HFFc6 (cell line): ENCODE measurements at regions not wholly inside any gene's neighbourhood (a gene's known extent, or its start where the extent isn't known, plus 50 kb on each side); places are given as distances from the start of the nearest gene placed in this dataset.
A peak's percentile ranks its signal among the peaks of the same experiment; 100 is the strongest.
"Not testable (repeated sequence)": the region's sequence is repeated elsewhere in the genome, so short reads cannot be mapped to it uniquely, and the experiment has no call there.

Experiments used
- DNase-seq: peaks from one replicate; pipeline ENCODE4 v3.0.0-alpha.2; 2018
- H3K27ac Mint-ChIP-seq: 2 replicates; pipeline ENCODE4 v1.8.0; 2020; ENCODE audit warnings: mild to moderate bottlenecking, mixed read lengths
- H3K27me3 Mint-ChIP-seq: 2 replicates; pipeline ENCODE4 v1.8.0; 2021; ENCODE audit warnings: mild to moderate bottlenecking, moderate library complexity, mixed read lengths; ENCODE audit not compliant: insufficient read depth
- H3K36me3 Mint-ChIP-seq: 2 replicates; pipeline ENCODE4 v1.8.0; 2021; ENCODE audit warnings: low read depth, mixed read lengths
- H3K4me1 Mint-ChIP-seq: 2 replicates; pipeline ENCODE4 v1.8.0; 2020; ENCODE audit warnings: low read depth, mixed read lengths
- H3K4me3 Mint-ChIP-seq: 2 replicates; pipeline ENCODE4 v1.8.0; 2020; ENCODE audit warnings: mild to moderate bottlenecking, moderate library complexity, mixed read lengths
- H3K9me3 Mint-ChIP-seq: 2 replicates; pipeline ENCODE4 v1.8.0; 2020; ENCODE audit warnings: mild to moderate bottlenecking, mixed read lengths
- TF ChIP-seq, protein P1 (sequence below): fragments of 200-600 bp; sonication (generic); IDR thresholded peaks from 2 replicates; pipeline ENCODE4 v1.5.0; 2021; ENCODE audit warnings: antibody characterized with exemption, mild to moderate bottlenecking

DNA sequence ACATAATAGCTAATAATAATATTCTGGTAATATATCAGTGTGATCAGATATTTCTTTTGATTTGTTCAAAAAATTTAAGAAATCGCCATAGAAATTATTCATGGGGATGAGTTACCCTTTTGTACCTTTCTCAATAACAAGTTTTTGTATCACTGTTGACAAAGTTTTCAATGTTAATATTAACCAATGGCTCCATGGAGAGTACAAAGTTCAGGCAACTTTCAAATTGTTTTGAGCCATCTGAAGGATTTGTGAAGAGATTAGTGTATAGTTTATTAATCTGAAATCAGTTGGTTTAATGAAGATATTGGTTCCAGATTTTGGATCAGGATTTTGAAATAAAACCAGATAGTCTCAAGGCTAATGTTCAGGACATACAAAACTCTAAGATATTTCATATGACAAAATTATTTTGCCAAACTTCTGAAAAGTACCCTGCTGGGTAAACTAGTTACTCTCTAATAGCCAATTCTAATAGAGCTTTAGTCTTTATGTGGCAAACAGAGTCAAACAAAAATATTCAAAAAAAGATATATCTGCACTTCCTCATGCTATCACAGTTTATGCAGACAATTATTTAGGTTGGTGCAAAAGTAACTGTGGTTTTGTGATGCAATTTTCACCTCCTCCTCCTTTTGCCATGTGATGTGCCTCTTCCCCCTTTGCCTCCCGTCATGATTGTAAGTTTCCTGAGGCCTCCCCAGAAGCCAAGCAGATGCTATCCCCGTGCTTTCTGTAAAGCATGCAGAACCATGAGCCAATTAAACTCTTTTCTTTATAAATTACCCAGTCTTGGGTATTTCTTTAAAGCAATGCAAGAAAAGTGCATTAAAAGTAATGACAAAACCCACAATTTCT lies 1105.0 kb downstream of the PLA2G4A start:
- peaks cover 4% of the 10 kb centered on the region; the same call in 1 of the 2 replicates for H3K36me3 Mint-ChIP-seq
- no peak overlapping the region for H3K27ac Mint-ChIP-seq

GRCh38 chr1:187936667-187937066 lies 1107.9 kb downstream of the PLA2G4A start:
- Mint-ChIP-seq H3K27ac (no peak overlapping the region), H3K9me3 (no peaks in the 10 kb centered on the region), H3K27me3 (no peaks in the 10 kb centered on the region), H3K4me3 (no peak overlapping the region), H3K4me1 (peaks cover 5% of the 10 kb centered on the region; the same call in 1 of the 2 replicates), H3K36me3 (peaks cover 4% of the 10 kb centered on the region; the same call in 1 of the 2 replicates)
- no peak for DNase-seq
- TF ChIP-seq, protein P1, sequence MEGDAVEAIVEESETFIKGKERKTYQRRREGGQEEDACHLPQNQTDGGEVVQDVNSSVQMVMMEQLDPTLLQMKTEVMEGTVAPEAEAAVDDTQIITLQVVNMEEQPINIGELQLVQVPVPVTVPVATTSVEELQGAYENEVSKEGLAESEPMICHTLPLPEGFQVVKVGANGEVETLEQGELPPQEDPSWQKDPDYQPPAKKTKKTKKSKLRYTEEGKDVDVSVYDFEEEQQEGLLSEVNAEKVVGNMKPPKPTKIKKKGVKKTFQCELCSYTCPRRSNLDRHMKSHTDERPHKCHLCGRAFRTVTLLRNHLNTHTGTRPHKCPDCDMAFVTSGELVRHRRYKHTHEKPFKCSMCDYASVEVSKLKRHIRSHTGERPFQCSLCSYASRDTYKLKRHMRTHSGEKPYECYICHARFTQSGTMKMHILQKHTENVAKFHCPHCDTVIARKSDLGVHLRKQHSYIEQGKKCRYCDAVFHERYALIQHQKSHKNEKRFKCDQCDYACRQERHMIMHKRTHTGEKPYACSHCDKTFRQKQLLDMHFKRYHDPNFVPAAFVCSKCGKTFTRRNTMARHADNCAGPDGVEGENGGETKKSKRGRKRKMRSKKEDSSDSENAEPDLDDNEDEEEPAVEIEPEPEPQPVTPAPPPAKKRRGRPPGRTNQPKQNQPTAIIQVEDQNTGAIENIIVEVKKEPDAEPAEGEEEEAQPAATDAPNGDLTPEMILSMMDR, result no peak

More for the DNA sequence above, 1105.0 kb downstream of the PLA2G4A start:
- no peak for DNase-seq
- Mint-ChIP-seq H3K4me3 (no peak overlapping the region), H3K9me3 (no peaks in the 10 kb centered on the region), H3K27me3 (no peaks in the 10 kb centered on the region), H3K4me1 (peaks cover 8% of the 10 kb centered on the region; the same call in 1 of the 2 replicates)
- TF ChIP-seq, protein P1, result no peak

DNA sequence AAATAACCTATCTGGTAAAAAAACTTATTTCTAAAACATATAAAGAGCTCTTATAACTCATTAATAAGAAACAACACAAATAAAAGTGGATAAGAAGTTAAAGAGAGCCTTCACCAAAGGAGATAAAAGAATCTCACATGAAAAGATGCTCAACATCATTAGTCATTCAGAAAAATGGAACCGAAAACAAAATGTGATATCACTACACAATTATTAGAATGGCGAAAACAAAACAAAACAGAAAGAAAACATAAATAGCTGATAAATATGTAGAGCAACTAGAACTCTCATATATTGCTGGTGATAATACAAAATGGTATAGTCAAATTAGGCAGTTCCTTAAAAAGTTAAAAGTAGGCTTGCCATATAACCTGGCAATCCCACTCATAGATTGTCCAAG lies 1109.3 kb downstream of the PLA2G4A start:
- TF ChIP-seq, protein P1, result no peak
- DNase-seq, result no peak
- H3K27me3 Mint-ChIP-seq, result no peaks in the 10 kb centered on the region

DNA sequence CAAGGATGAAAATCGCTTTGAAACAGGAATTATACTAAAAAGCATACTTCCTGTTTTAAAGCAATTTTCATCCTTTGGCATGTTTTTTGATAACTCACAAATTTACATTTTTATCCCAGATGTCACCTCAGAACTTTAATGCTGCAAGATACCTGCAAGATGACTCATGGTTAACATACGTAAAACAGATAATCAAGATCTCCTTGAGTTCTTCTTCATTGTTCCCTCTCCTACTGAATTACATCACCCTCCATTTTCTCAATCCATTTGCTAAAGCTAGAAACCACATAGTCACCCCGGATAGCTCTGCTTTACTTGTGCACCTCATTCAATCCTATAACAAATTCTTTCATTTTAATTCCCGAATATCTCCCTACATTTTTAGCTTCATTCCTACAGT lies 1114.2 kb downstream of the PLA2G4A start:
- peak overlapping the region; percentile 9; the same call in 1 of the 2 replicates for H3K4me3 Mint-ChIP-seq
- TF ChIP-seq, protein P1, result no peak
- no peaks in the 10 kb centered on the region for H3K27me3 Mint-ChIP-seq
- H3K9me3 Mint-ChIP-seq, result peaks cover 10% of the 10 kb centered on the region
- no peak overlapping the region for H3K27ac Mint-ChIP-seq
- peaks cover 12% of the 10 kb centered on the region for H3K36me3 Mint-ChIP-seq
- H3K4me1 Mint-ChIP-seq, result peaks cover 18% of the 10 kb centered on the region
- DNase-seq, result no peak

More for the DNA sequence above, 1109.3 kb downstream of the PLA2G4A start:
- H3K4me1 Mint-ChIP-seq, result peaks cover 7% of the 10 kb centered on the region
- no peaks in the 10 kb centered on the region for H3K9me3 Mint-ChIP-seq
- no peak overlapping the region for H3K27ac Mint-ChIP-seq
- no peak overlapping the region for H3K4me3 Mint-ChIP-seq
- H3K36me3 Mint-ChIP-seq, result peaks cover 4% of the 10 kb centered on the region; the same call in 1 of the 2 replicates

GRCh38 chr1:187943606-187944403 lies 1115.1 kb downstream of the PLA2G4A start:
- peaks cover 18% of the 10 kb centered on the region for H3K4me1 Mint-ChIP-seq
- TF ChIP-seq, protein P1, result no peak
- H3K9me3 Mint-ChIP-seq, result peaks cover 10% of the 10 kb centered on the region
- peak overlapping the region; percentile 52; the same call in 1 of the 2 replicates for H3K4me3 Mint-ChIP-seq
- no peak overlapping the region for H3K27ac Mint-ChIP-seq
- no peaks in the 10 kb centered on the region for H3K27me3 Mint-ChIP-seq
- peaks cover 12% of the 10 kb centered on the region for H3K36me3 Mint-ChIP-seq
- no peak for DNase-seq

DNA sequence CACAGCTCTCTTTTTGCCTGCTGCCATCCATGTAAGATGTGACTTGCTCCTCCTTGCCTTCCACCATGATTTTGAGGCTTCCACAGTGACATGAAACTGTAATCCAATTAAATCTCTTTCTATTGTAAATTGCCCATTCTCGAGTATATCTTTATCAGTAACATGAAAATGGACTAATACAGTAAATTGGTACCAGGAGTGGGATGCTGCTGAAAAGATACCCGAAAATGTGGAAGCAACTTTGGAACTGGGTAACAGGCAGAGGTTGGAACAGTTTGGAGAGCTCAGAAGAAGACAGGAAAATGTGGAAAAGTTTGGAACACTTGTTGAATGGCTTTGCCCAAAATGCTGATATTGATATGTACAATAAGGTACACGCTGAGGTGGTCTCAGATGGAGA lies 1117.9 kb downstream of the PLA2G4A start:
- H3K4me3 Mint-ChIP-seq, DNase-seq, H3K27ac Mint-ChIP-seq, H3K27me3 Mint-ChIP-seq: not testable (repeated sequence)
- Mint-ChIP-seq H3K9me3 (peaks cover 18% of the 10 kb centered on the region), H3K36me3 (peaks cover 12% of the 10 kb centered on the region), H3K4me1 (peaks cover 18% of the 10 kb centered on the region)
